HG03045 (cell line): ENCODE measurements at regions not wholly inside any gene's neighbourhood (a gene's known extent, or its start where the extent isn't known, plus 50 kb on each side); places are given as distances from the start of the nearest gene placed in this dataset.
"Not testable (repeated sequence)": the region's sequence is repeated elsewhere in the genome, so short reads cannot be mapped to it uniquely, and the experiment has no call there.

ENCODE experiments used
- ATAC-seq: cut with Tn5 transposase; IDR thresholded peaks from one replicate; pipeline ENCODE4 v1.9.1; 2021; ENCODE audit warnings: mild to moderate bottlenecking, moderate library complexity; ENCODE audit not compliant: unreplicated experiment

GRCh38 chr2:64280812-64281211 lies 136.6 kb upstream of the PELI1 start:
- ATAC-seq, result not testable (repeated sequence)

- peak; percentile 27 for ATAC-seq
Observed at GRCh38 chr2:64283006-64283570, 138.9 kb upstream of the PELI1 start.

DNA sequence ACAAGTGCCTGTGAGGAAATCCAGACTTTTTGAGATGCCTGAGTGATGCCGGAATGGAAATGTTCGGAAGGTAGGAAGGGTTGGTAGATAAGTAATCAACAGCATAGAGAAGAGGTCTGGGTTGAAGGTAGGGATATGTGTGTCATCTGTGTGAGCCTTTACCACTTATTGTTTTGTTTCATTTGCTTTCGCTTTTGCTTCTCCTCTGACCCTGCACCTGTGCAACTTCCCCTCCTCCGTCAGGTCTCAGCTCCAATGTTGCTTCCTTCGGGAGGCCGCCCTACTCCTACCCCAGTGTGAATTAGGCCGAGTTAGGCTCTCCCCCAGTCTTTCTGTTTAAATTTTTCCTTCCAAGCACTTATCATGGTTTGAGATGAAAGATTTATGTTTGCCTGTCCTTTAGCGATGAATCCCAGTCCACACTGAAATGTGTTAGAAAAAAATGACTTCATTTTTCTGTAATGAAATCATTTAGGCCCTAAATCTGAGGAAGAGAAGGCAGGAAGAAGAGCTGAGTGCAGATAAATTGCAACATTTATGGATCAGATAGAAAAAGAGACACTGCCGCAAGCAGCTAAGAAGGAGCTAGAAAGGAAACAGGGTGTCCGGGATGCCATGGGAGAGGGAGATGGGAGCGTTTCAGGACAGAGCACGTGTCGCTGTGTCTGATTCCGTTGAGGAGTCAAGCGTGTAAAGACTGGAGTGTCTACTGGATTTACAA lies 139.6 kb upstream of the PELI1 start:
- peak; percentile 95 for ATAC-seq

GRCh38 chr2:64284751-64285150 lies 140.5 kb upstream of the PELI1 start:
- ATAC-seq, result no peak

DNA sequence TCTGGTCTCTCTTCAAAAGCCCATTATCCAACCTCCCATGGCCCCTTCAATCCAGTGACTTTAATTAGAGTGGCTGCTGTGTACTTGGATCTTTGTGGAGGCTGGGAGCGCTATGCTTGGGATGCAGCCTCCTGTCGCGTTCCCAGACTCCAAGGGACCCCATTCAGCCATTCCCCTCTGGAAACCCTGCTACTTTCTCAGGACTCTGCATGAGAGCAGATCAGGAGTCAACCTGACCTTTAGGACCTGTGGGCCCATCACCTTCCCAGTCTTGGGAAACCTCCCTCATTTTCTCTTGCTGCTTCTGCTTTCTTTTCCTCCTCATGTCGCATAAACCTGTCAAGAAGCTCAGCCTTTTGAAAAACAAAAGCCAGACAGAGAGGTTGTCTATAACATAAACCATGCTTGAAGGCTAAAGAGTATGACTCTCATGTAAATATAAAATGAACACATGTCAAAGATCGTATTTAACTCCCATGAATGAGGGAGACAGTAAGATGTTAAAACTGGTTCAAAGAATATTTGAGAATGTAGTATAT lies 143.1 kb upstream of the PELI1 start:
- ATAC-seq, result no peak

- no peak for ATAC-seq
Observed at GRCh38 chr2:64288321-64289193, 144.3 kb upstream of the PELI1 start.

DNA sequence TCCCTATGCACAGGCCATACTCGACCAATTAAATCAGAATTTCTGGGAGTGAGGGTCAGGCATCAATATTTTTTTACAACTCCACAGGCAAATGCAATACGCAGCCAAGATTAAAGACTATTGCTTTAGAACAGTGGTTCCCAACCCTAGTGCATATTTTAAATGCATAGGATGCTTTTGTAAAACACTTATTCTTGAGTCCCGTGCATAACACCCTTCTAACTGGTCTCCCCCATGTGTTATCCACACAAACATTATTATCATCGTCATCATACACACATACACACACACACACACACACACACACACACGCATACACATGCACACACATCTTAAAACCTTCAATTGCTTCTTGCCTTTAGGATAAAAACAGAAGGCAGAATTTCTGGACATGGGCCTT lies 145.0 kb upstream of the PELI1 start:
- ATAC-seq, result no peak

DNA sequence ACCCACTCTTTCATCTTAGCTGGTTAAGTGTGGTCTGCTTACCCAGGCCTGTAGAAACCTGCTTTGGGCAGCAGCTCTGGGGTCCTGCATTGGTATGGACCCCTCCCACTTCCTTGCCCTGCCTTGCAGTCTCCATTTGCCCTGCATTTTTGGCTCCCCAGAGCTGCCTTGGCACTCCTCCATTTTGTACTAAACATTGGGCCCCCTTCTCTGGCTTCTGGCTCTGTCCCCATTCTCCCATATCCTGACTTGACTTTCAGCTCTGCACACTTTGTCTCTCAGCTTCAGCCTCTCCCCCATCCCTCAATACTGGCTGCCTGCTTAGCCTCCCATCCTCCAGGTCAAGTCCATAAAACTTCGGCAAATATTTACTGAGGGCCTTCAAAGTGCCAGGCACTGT lies 145.5 kb upstream of the PELI1 start:
- ATAC-seq, result no peak

DNA sequence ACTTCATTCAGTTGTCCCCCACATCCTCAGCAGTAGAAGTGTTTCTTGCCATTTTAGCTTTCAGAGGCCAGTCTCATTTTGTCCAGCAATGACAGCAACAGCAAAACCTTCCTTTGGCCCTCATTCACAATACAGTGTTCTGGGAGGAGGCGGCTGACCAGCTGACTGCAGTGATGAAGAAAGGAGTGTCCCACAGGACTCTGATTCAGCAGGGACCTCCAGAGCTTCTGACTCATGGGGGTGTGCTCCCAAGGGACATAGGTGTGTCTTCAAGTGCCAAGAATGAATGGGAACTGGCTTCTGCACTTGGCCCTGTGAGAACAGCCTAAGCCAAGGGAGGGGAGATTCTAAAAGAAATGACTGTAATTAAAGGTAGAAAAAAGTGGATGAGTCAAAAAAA lies 147.0 kb upstream of the PELI1 start:
- no peak for ATAC-seq

DNA sequence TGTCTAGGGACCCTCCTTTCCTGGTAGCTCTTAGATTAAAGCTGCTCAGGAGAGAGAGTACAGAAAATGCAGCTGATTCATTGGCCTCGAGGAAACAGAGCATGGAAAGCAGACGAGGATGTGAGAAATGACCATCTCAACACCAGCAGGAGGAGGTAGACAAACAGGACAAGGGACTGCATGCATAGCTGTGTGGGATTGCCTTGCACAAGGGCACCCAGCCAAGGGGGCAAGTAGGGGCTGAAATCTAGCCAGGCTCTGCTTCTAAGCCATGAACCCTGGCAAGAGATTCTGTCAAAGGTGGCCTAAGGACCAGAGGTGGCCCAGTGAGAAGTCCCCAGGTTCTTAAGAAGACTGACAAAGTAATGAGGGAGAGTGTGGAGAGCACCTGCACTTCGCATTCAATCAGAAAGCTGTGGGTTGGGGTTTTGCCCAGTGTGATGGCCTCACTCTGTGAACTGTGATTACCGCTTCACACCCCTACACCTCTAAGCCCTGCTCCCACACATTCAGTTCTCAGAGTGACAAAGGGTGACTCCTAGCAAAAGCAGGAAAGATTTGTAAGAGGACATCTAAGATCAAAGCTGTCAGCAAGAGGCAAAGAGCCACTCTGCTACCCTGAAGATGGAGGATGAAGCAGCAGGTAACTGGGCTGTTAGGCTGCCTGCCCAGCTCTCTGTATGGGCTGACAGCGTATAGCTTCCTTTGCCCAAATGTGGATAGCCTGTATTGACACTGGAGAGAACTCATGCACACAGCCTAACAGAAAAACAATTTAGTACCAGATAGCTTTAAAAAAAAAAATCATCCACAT lies 151.3 kb upstream of the PELI1 start:
- peak; percentile 90 for ATAC-seq

- no peak for ATAC-seq
Observed at GRCh38 chr2:64296140-64296480, 151.9 kb upstream of the PELI1 start.

DNA sequence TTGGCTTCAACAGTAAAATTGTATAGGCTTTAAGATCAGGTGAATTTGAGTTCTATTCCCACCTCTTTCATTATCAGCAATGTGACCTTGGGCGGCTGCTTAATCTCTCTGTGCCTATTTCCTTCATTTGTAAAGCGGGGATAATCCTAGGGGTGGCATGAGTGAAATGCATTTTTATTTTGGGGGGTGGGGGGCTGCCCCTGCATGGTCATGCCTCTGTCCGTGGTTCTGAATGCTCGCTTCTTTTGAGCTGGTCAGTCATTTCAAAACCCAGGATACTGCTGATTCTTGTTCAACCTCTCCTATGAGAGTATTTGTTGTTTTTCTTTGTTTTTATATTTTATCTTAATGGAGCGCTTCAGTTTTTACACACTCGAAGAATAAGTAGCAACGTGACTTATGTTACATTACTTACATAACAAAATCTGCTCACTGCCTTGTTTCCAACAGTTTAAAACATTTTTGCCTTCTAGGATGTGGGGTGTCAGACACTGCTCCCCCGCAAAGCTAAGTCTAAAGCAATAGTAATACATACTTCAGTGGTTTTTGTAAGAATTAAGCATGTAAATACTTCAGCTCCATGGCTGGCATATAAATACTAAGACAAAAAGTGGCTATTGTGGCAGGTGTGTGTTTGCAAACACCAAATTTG lies 152.6 kb upstream of the PELI1 start:
- ATAC-seq, result no peak

- no peak for ATAC-seq
Observed at GRCh38 chr2:64298161-64298560, 153.9 kb upstream of the PELI1 start.

DNA sequence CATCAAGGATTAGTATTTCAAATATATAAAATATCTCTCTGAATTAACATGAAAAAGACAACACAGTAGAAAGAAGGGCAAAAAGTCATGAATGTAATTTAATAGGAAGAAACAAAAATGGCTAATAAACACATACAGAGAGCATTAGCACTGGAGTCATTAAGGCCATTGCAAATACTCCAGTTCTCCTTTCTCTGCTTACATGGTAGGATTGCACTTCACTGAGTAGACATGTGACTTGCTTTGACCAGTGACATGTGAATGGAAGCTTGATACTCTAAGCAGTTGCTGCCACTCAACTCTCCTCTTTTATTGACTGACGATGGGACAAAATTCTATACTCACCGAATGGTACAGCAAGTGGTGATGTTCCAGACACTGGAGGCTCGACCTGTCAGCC lies 153.9 kb upstream of the LGALSL start:
- no peak for ATAC-seq

- ATAC-seq, result no peak
Observed at GRCh38 chr2:64303250-64303649, 150.7 kb upstream of the LGALSL start.

GRCh38 chr2:64307421-64307820 lies 146.5 kb upstream of the LGALSL start:
- ATAC-seq, result no peak

DNA sequence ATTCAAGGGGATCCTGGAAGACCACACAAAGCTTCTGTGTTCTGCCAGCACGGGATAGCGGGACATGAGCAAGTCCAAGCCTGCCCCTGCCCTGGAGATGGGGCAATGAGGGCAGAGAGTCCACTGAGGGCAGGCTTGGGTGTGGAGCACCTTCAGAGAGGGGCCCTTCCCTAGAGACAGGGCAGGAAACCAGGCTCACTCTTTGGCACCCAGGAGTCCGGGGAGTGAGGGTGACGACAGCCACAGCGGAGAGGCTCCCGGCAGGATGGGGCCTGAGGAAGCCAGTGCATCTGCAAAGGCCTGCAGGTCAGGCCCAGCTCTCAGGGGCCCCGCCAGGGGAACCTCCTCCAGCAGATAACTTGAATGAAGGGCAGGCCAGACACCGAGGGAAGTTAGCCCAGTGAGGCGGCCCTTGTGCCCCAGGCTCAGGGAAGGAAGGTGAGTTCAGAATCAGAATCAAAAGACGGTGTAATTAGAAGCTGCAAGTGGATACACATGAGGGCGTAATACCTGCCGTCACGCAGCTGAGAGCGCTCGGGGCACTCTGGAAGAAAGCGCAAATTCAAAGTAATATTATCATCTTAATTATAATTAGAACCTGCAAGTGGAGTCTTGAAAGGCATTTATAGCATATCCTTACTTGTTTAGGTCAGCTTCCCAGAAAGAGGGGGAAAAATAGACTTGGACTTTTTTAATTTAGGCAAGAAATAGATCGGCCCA lies 142.6 kb upstream of the LGALSL start:
- ATAC-seq, result no peak

DNA sequence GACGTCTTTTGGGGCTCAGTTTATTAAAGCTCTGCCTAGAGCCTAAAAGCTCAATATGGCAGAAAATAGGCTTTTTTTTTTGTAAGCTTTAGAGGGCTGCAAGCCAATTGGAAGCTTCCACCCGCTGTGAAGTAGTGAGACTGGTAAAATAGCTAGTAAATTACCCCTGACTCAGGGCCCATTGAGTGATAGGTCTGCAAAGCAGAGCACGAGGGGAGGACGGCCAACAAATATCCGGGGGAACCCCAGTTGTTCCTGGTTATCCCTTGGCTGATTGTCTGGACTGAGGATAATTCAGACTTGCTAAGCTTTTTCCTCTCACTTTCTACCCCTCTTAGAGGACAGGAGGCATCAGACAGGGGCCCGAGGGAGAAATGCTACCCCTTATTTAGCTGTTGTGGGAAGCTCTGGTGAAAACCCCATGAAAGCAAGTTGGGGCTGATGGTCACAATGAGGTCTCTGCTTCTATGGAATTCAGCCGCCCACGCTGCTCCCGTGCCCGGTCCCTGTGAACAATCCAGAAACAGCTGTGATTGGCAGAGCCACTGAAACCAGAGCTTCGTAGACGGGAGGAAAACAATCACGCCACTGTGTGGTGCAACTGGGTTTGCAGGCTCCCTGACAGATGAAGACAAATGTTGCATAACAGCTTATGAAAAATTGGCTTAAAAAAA lies 141.9 kb upstream of the LGALSL start:
- ATAC-seq, result no peak
